ENCODE measurements at regions not wholly inside any gene's neighbourhood (a gene's known extent, or its start where the extent isn't known, plus 50 kb on each side); places are given as distances from the start of the nearest gene placed in this dataset.

DNA sequence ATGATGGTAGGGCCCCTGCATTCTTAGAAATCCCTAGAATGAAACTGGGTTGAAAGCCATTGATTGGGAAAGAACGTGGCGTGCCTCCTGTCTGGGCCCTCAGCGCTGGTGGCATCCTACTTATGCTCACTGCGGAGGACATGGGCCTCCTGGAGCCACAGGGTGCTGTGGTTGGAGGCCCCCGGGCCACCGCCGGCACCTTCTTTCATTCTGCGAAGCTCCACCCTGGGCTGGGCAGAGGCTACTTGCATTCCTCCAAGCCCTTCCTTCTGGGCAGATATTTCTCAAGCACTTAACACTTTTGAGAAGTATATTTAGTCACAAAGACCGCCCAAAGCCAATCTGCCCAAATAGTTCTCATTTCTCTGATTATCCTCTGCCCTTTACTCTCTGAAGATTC is 311.9 kb downstream of the MYCN start:
- Histone ChIP-seq H3K4me1 (ENCODE audit: control insufficient read depth in 1 of 2, insufficient read depth in 2 of 2, low read depth in 1 of 2, low read length in 1 of 2) (no peaks in the 10 kb centered on the region; a peak in 1 of 4 replicates), H3K79me2 (ENCODE audit: insufficient read depth) (no peaks in the 10 kb centered on the region), H3K9me3 (no peaks in the 10 kb centered on the region), H3K9ac (no peak overlapping the region), H2AFZ (ENCODE audit: low read depth) (no peak overlapping the region), H3K27me3 (ENCODE audit: insufficient read depth) (no peaks in the 10 kb centered on the region), H3K9me2 (no peaks in the 10 kb centered on the region), H3K4me3 (ENCODE audit: low read depth in 2 of 2, low read length in 1 of 2) (no peak overlapping the region), H3K4me2 (no peak overlapping the region), H3K27ac (ENCODE audit: low read depth in 2 of 2, low read length in 1 of 2) (no peak overlapping the region), H3K36me3 (replicated peaks in 1 of 2; ENCODE audit: control insufficient read depth in 1 of 2, insufficient read depth in 2 of 2, low read length in 1 of 2) (peaks cover 0 to 4% of the 10 kb centered on the region in 2 experiments), H4K20me1 (ENCODE audit: insufficient read depth) (no peaks in the 10 kb centered on the region), H3F3A (replicated peaks; ENCODE audit: insufficient read depth) (no peaks in the 10 kb centered on the region)
- 48% methylated on average over 9 of the region's 9 CpGs for WGBS (ENCODE audit: low lambda C conversion rate)
- ChIA-PET POLR2A (no interaction called here), CTCF (no interaction called here)
- no peak for TF ChIP-seq CHD2 (IDR thresholded peaks at IDR 0.05; ENCODE audit: low read length, partially characterized antibody)
- TF ChIP-seq NFIC (IDR thresholded peaks at IDR 0.05; ENCODE audit: borderline replicate concordance): no peak
- no peak for TF ChIP-seq MAX (IDR thresholded peaks at IDR 0.05; ENCODE audit: low read depth)
- TF ChIP-seq RXRA (IDR thresholded peaks at IDR 0.05; ENCODE audit: borderline replicate concordance, low read depth): no peak
- no peak for TF ChIP-seq GATA2 (CRISPR knock-in tag; IDR thresholded peaks at IDR 0.05)
- no peak for TF ChIP-seq JUND (IDR thresholded peaks at IDR 0.05)
- TF ChIP-seq SIN3A (IDR thresholded peaks at IDR 0.05; ENCODE audit: borderline replicate concordance, low read depth, low read length): no peak
- TF ChIP-seq, protein P1, sequence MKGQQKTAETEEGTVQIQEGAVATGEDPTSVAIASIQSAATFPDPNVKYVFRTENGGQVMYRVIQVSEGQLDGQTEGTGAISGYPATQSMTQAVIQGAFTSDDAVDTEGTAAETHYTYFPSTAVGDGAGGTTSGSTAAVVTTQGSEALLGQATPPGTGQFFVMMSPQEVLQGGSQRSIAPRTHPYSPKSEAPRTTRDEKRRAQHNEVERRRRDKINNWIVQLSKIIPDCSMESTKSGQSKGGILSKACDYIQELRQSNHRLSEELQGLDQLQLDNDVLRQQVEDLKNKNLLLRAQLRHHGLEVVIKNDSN (IDR thresholded peaks at IDR 0.05; ENCODE audit: borderline replicate concordance, low read depth): no peak
- no peak for TF ChIP-seq EP300 (IDR thresholded peaks at IDR 0.05; ENCODE audit: borderline replicate concordance in 1 of 2, low read depth in 1 of 2, low read length in 1 of 2)
- no peak for TF ChIP-seq YY1 (IDR thresholded peaks at IDR 0.05; ENCODE audit: low read depth)
- DNase-seq: no peak

GRCh38 chr2:16251511-16252225 is 311.3 kb downstream of the MYCN start:
- Histone ChIP-seq H3K79me2 (ENCODE audit: insufficient read depth) (no peaks in the 10 kb centered on the region), H2AFZ (ENCODE audit: low read depth) (no peak overlapping the region), H3F3A (replicated peaks; ENCODE audit: insufficient read depth) (no peaks in the 10 kb centered on the region), H3K27ac (ENCODE audit: low read depth in 2 of 2, low read length in 1 of 2) (no peak overlapping the region), H3K4me1 (ENCODE audit: control insufficient read depth in 1 of 2, insufficient read depth in 2 of 2, low read depth in 1 of 2, low read length in 1 of 2) (no peaks in the 10 kb centered on the region; a peak in 1 of 4 replicates), H3K9me3 (no peaks in the 10 kb centered on the region), H3K27me3 (ENCODE audit: insufficient read depth) (no peaks in the 10 kb centered on the region), H3K4me2 (no peak overlapping the region), H3K4me3 (ENCODE audit: low read depth in 2 of 2, low read length in 1 of 2) (no peak overlapping the region), H3K36me3 (replicated peaks in 1 of 2; ENCODE audit: control insufficient read depth in 1 of 2, insufficient read depth in 2 of 2, low read length in 1 of 2) (peaks cover 0 to 4% of the 10 kb centered on the region in 2 experiments), H3K9ac (no peak overlapping the region), H4K20me1 (ENCODE audit: insufficient read depth) (no peaks in the 10 kb centered on the region), H3K9me2 (no peaks in the 10 kb centered on the region)
- no peak for DNase-seq
- ChIA-PET CTCF (interaction anchor here (1.1 to 3.3 kb wide), 3 partner anchors 8 to 256 kb away, joined by 3 to 9 read pairs (median 5); no protein-coding TSS in a partner anchor), POLR2A (no interaction called here)
- no peak for TF ChIP-seq MXI1 (IDR thresholded peaks at IDR 0.05; ENCODE audit: low read depth, low read length)
- TF ChIP-seq RFX5 (IDR thresholded peaks at IDR 0.05; ENCODE audit: low read length): no peak
- WGBS (ENCODE audit: low lambda C conversion rate): 42% methylated on average over 8 of the region's 8 CpGs
